Hepatocyte (in vitro differentiated cells): ENCODE measurements at regions not wholly inside any gene's neighbourhood (a gene's known extent, or its start where the extent isn't known, plus 50 kb on each side); places are given as distances from the start of the nearest gene placed in this dataset.

Experiments
- DNase-seq: peaks from one replicate; pipeline ENCODE4 v3.0.0-alpha.2; 2016; ENCODE audit warnings: low spot score
- H2AFZ ChIP-seq: fragments of 200-600 bp; sonication (generic); 2 replicates; pipeline ENCODE4 v1.6.0; 2016; ENCODE audit warnings: antibody characterized with exemption, mild to moderate bottlenecking
- H3K27ac ChIP-seq: fragments of 200-600 bp; sonication (generic); 2 replicates; pipeline ENCODE4 v1.5.1; 2016; ENCODE audit warnings: mild to moderate bottlenecking
- H3K27me3 ChIP-seq: fragments of 200-600 bp; sonication (generic); 2 replicates; pipeline ENCODE4 v1.6.1; 2016
- H3K36me3 ChIP-seq: fragments of 200-600 bp; sonication (generic); replicated peaks from 2 replicates; pipeline ENCODE4 v1.5.1; 2016; ENCODE audit warnings: low read depth; ENCODE audit not compliant: insufficient read depth
- H3K4me1 ChIP-seq: fragments of 200-600 bp; sonication (generic); 2 replicates; pipeline ENCODE4 v1.5.1; 2016; ENCODE audit warnings: mild to moderate bottlenecking, moderate library complexity; ENCODE audit not compliant: insufficient read depth
- H3K4me2 ChIP-seq: fragments of 200-600 bp; sonication (generic); 2 replicates; pipeline ENCODE4 v1.6.0; 2016
- H3K4me3 ChIP-seq: fragments of 200-600 bp; sonication (generic); 2 replicates; pipeline ENCODE4 v1.5.1; 2016; ENCODE audit warnings: mild to moderate bottlenecking
- H3K79me2 ChIP-seq: fragments of 200-600 bp; sonication (generic); 2 replicates; pipeline ENCODE4 v1.6.0; 2017; ENCODE audit warnings: mild to moderate bottlenecking
- H3K9me2 ChIP-seq: fragments of 200-600 bp; sonication (generic); replicated peaks from 2 replicates; pipeline ENCODE4 v1.6.0; 2017; ENCODE audit warnings: mild to moderate bottlenecking; ENCODE audit not compliant: insufficient read depth
- H3K9me3 ChIP-seq: fragments of 200-600 bp; sonication (generic); 2 replicates; pipeline ENCODE4 v1.5.1; 2016; ENCODE audit warnings: low read depth, mild to moderate bottlenecking
- H4K20me1 ChIP-seq: fragments of 200-600 bp; sonication (generic); 2 replicates; pipeline ENCODE4 v1.6.0; 2016; ENCODE audit warnings: mild to moderate bottlenecking; ENCODE audit not compliant: insufficient read depth, poor library complexity, severe bottlenecking
- EZH2 ChIP-seq: fragments of 200-600 bp; sonication (generic); IDR thresholded peaks from 2 replicates; pipeline ENCODE4 v1.6.1; 2016; ENCODE audit warnings: antibody characterized with exemption, mild to moderate bottlenecking, borderline replicate concordance
- EZH2phosphoT487 ChIP-seq: fragments of 200-600 bp; sonication (generic); IDR thresholded peaks from one replicate; pipeline ENCODE4 v1.6.1; 2018; ENCODE audit warnings: antibody characterized with exemption, mild to moderate bottlenecking, low read depth, moderate library complexity; ENCODE audit not compliant: unreplicated experiment, severe bottlenecking
- WGBS: methylation state at CpG from one replicate; pipeline ENCODE4 v1.1.6; 2016; ENCODE audit warnings: low lambda C conversion rate; ENCODE audit errors: missing lambda C conversion rate; 5-methylcytosine and 5-hydroxymethylcytosine counted together
- TF ChIP-seq, protein P1 (sequence below): fragments of 200-600 bp; sonication (generic); IDR thresholded peaks from 2 replicates; pipeline ENCODE4 v1.5.1; 2016; ENCODE audit warnings: antibody characterized with exemption, mild to moderate bottlenecking; ENCODE audit not compliant: poor library complexity

DNA sequence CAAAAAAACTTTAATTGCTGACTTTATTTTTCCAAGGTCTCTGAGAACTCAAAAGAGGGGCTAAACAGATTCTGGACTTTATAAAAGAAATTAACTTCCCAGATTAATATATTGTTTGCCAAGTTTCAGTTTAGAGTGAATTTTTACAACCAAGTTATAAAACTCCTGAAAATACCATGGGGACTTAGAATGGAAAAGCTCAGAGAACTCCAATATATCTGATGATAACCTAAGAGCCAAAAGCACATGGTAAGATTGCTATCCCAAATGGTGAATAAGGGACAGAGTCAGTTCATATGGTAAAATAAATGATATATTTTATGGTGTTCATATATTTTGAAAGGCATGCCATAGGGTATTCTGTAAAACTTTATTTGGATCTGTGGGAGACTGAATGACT lies 470.9 kb downstream of the TTLL7 start:
- no peaks in the 10 kb centered on the region for H3K79me2 ChIP-seq
- H3K9me2 ChIP-seq = no peaks in the 10 kb centered on the region
- TF ChIP-seq EZH2 (no peak), EZH2phosphoT487 (no peak)
- TF ChIP-seq, protein P1, sequence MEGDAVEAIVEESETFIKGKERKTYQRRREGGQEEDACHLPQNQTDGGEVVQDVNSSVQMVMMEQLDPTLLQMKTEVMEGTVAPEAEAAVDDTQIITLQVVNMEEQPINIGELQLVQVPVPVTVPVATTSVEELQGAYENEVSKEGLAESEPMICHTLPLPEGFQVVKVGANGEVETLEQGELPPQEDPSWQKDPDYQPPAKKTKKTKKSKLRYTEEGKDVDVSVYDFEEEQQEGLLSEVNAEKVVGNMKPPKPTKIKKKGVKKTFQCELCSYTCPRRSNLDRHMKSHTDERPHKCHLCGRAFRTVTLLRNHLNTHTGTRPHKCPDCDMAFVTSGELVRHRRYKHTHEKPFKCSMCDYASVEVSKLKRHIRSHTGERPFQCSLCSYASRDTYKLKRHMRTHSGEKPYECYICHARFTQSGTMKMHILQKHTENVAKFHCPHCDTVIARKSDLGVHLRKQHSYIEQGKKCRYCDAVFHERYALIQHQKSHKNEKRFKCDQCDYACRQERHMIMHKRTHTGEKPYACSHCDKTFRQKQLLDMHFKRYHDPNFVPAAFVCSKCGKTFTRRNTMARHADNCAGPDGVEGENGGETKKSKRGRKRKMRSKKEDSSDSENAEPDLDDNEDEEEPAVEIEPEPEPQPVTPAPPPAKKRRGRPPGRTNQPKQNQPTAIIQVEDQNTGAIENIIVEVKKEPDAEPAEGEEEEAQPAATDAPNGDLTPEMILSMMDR = no peak
- H4K20me1 ChIP-seq = no peaks in the 10 kb centered on the region
- no peaks in the 10 kb centered on the region for H3K27me3 ChIP-seq
- H3K36me3 ChIP-seq = no peaks in the 10 kb centered on the region
- no peak overlapping the region for H2AFZ ChIP-seq
- no peaks in the 10 kb centered on the region for H3K9me3 ChIP-seq
- no peak for DNase-seq
- no peak overlapping the region for H3K27ac ChIP-seq
- H3K4me2 ChIP-seq = no peak overlapping the region
- H3K4me1 ChIP-seq = peaks cover 7% of the 10 kb centered on the region
- H3K4me3 ChIP-seq = no peak overlapping the region

DNA sequence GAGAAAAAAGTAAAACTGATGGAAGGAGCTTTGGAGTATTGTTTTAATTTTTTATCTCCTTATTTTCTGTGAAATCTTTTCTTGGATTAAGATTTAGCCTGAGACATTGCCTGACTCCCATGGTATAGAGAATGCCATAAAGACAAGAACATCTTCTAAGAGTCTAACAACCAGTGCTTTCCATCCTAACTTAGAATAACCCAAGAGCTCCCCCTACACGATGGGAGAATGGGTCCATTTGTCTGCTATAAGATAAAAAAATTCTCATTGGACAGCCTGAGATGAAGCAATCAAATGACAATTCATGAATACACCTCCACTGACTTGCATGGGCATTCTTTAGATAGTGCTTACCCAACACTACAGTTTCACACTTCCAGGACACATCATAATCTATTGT lies 478.1 kb downstream of the TTLL7 start:
- no peak for DNase-seq
- H4K20me1 ChIP-seq = no peaks in the 10 kb centered on the region
- WGBS = 71% methylated on average over 1 of the region's 1 CpG
- H3K4me2 ChIP-seq = no peak overlapping the region
- H3K27me3 ChIP-seq = no peaks in the 10 kb centered on the region
- H3K79me2 ChIP-seq = no peaks in the 10 kb centered on the region
- TF ChIP-seq, protein P1 = no peak
- TF ChIP-seq EZH2phosphoT487 = no peak
- TF ChIP-seq EZH2 = no peak
- no peaks in the 10 kb centered on the region for H3K9me3 ChIP-seq
- peaks cover under 1% of the 10 kb centered on the region for H3K4me1 ChIP-seq
- no peaks in the 10 kb centered on the region for H3K9me2 ChIP-seq
- H3K27ac ChIP-seq = no peak overlapping the region
- H3K4me3 ChIP-seq = no peak overlapping the region
- no peak overlapping the region for H2AFZ ChIP-seq
- no peaks in the 10 kb centered on the region for H3K36me3 ChIP-seq

DNA sequence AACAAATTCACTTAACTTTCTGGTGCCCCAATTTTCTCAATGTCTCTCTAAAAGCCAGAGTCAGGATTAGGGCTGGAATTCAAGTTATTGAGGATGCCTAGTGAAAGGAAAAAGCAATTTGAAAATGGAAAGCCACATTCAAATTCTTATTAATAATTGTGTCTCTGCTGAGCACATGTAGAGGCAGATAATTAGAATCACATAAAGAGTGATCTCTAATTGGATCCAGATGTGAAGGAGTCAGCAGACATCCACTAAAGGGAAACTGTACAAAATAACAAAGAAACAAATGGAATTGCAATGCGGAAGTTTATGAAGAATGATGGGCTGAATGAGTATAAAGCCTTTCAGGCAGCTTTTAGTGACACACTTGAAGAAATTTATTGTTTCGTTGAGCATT lies 482.6 kb downstream of the TTLL7 start:
- no peak for TF ChIP-seq EZH2phosphoT487
- no peak for TF ChIP-seq EZH2
- TF ChIP-seq, protein P1 = no peak
- no peak for DNase-seq
- H3K4me1 ChIP-seq = peaks cover 18% of the 10 kb centered on the region
- no peaks in the 10 kb centered on the region for H3K79me2 ChIP-seq
- H3K27me3 ChIP-seq = no peaks in the 10 kb centered on the region
- 50% methylated on average over 2 of the region's 2 CpGs for WGBS
- no peaks in the 10 kb centered on the region for H3K9me2 ChIP-seq
- H3K4me3 ChIP-seq = no peak overlapping the region
- peak overlapping the region; percentile 27 for H3K27ac ChIP-seq
- H3K9me3 ChIP-seq = no peaks in the 10 kb centered on the region
- no peaks in the 10 kb centered on the region for H3K36me3 ChIP-seq
- H3K4me2 ChIP-seq = no peak overlapping the region
- no peaks in the 10 kb centered on the region for H4K20me1 ChIP-seq
- H2AFZ ChIP-seq = no peak overlapping the region

DNA sequence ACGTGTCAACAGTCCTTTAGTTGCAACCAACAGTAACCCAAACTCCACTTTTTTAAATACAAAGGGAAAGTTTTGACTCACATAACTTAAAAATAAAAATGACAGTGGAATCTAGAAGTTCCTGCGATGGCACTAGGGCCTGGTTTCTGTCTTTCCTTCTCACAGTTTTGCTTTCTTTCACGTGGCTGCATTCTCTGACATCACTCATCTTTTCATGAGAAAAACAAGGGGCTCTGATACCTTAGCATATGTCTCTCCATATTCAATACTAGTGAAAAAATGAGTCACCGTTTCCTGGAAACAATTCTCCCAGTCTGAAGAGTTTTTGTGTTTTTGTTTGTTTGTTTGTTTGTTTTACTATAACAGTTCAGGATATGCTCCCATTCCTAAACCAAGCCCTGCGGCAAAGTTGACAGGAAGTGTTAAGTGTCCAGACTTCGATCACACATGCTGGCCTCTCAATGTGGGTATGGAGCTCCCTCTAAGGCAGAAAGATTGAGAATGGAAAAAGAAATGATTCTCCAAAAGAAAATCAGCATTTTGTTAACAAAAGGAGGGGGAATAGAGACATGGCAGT lies 483.3 kb downstream of the TTLL7 start:
- no peaks in the 10 kb centered on the region for H4K20me1 ChIP-seq
- peak overlapping the region; percentile 27 for H3K27ac ChIP-seq
- WGBS = 67% methylated on average over 6 of the region's 6 CpGs
- H3K4me2 ChIP-seq = no peak overlapping the region
- TF ChIP-seq EZH2 (no peak), EZH2phosphoT487 (no peak)
- TF ChIP-seq, protein P1 = no peak
- no peaks in the 10 kb centered on the region for H3K9me2 ChIP-seq
- H3K9me3 ChIP-seq = no peaks in the 10 kb centered on the region
- no peaks in the 10 kb centered on the region for H3K36me3 ChIP-seq
- no peaks in the 10 kb centered on the region for H3K79me2 ChIP-seq
- peaks cover 18% of the 10 kb centered on the region for H3K4me1 ChIP-seq
- H3K4me3 ChIP-seq = no peak overlapping the region
- H3K27me3 ChIP-seq = no peaks in the 10 kb centered on the region
- DNase-seq = no peak
- H2AFZ ChIP-seq = no peak overlapping the region
